Ovary (tissue), 3 donors: ENCODE measurements at regions not wholly inside any gene's neighbourhood (a gene's known extent, or its start where the extent isn't known, plus 50 kb on each side); places are given as distances from the start of the nearest gene placed in this dataset.

ENCODE experiments used
- CTCF ChIP-seq, 3 donors: fragments of 450-650 bp in 2 of 3; fragments of 200-600 bp in 1 of 3; IDR thresholded peaks; one replicate each; pipeline versions ENCODE4 v1.5.1 to v1.8.0; 2016 to 2022; ENCODE audit warnings: antibody characterized with exemption in 3 of 3, mild to moderate bottlenecking in 1 of 3
- POLR2A ChIP-seq: fragments of 450-650 bp; IDR thresholded peaks from one replicate; pipeline ENCODE4 v1.6.1; 2017; ENCODE audit warnings: antibody characterized with exemption, mild to moderate bottlenecking, moderate library complexity
- donor health status: DM: no; HTN: no; CAD: no.

DNA sequence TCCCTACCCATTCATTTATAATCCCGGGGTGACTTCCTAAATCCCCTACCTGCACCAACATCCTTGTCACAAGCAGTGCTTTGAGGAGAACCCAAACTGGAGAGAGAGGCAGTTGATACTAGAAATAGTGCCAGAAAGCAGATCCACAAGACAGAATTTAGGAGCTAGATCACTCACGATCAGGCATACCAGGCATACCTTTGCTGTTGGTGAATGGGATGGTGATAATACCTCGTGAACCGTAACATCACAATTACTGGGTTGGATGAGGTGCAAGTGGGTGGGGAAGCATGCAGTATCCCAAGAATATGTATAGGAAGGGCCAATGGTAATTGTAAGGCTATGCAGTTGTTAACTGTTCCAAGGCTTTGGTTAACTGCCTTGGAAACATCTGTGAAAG, 129.3 kb downstream of the TMA16 start:
- TF ChIP-seq CTCF (IDR thresholded peaks at IDR 0.05): no peak
- TF ChIP-seq POLR2A: no peak
